T-helper 1 cell treated with Interleukin-12 subunit alpha and Interleukin-12 subunit beta and Interleukin-4 antibody, amounts not matched to agents 30 ng/mL and 1 ng/mL, for 36 hours (primary cell): ENCODE measurements at regions not wholly inside any gene's neighbourhood (a gene's known extent, or its start where the extent isn't known, plus 50 kb on each side); places are given as distances from the start of the nearest gene placed in this dataset.
"Not testable (repeated sequence)": the region's sequence is repeated elsewhere in the genome, so short reads cannot be mapped to it uniquely, and the experiment has no call there.

Experiments
- intact Hi-C: fragments of 100-400 bp; cut with micrococcal nuclease; formaldehyde crosslinking; loops from one replicate; pipeline ENCODE4 v1.15.1; 2024

GRCh38 chr5:123294544-123294943, 128.7 kb downstream of the CEP120 start:
- intact Hi-C loops, result no loop called here

- intact Hi-C loops, result no loop called here
These were observed 134.0 kb downstream of the CEP120 start for GRCh38 chr5:123289210-123289609.

GRCh38 chr5:123287881-123288280, 135.3 kb downstream of the CEP120 start:
- intact Hi-C loops, result no loop called here

GRCh38 chr5:123286891-123287290, 136.3 kb downstream of the CEP120 start:
- intact Hi-C loops, result no loop called here

- intact Hi-C loops, result loop anchor here (1.0 kb wide), 1 partner anchor 45 kb away; no protein-coding TSS in a partner anchor
These were observed 137.8 kb downstream of the CEP120 start for GRCh38 chr5:123285122-123286023.

- intact Hi-C loops, result no loop called here
These were observed 139.7 kb downstream of the CEP120 start for GRCh38 chr5:123283499-123283898.

- intact Hi-C loops, result no loop called here
These were observed 140.2 kb downstream of the CEP120 start for GRCh38 chr5:123283031-123283430.

GRCh38 chr5:123282444-123282843, 140.8 kb downstream of the CEP120 start:
- intact Hi-C loops, result no loop called here

- intact Hi-C loops, result not testable (repeated sequence)
These were observed 142.3 kb downstream of the CEP120 start for GRCh38 chr5:123280854-123281253.

GRCh38 chr5:123279136-123279535, 144.1 kb downstream of the CEP120 start:
- intact Hi-C loops, result no loop called here

GRCh38 chr5:123278284-123278683, 144.9 kb downstream of the CEP120 start:
- intact Hi-C loops, result no loop called here

- intact Hi-C loops, result no loop called here
These were observed 149.2 kb downstream of the CEP120 start for GRCh38 chr5:123273984-123274383.

- intact Hi-C loops, result no loop called here
These were observed 150.1 kb downstream of the CEP120 start for GRCh38 chr5:123273095-123273494.

GRCh38 chr5:123269851-123270250, 153.4 kb downstream of the CEP120 start:
- intact Hi-C loops, result no loop called here

GRCh38 chr5:123269436-123269835, 153.8 kb downstream of the CEP120 start:
- intact Hi-C loops, result no loop called here

- intact Hi-C loops, result no loop called here
These were observed 156.8 kb downstream of the CEP120 start for GRCh38 chr5:123266365-123266764.

GRCh38 chr5:123265551-123265950, 157.7 kb downstream of the CEP120 start:
- intact Hi-C loops, result no loop called here

- intact Hi-C loops, result no loop called here
These were observed 158.8 kb downstream of the CEP120 start for GRCh38 chr5:123264394-123264793.

GRCh38 chr5:123263859-123264258, 159.3 kb downstream of the CEP120 start:
- intact Hi-C loops, result no loop called here

GRCh38 chr5:123262216-123262823, 160.9 kb downstream of the CEP120 start:
- intact Hi-C loops, result no loop called here

- intact Hi-C loops, result no loop called here
These were observed 161.5 kb downstream of the CEP120 start for GRCh38 chr5:123261752-123262151.

- intact Hi-C loops, result no loop called here
These were observed 160.4 kb downstream of the PRDM6 start for GRCh38 chr5:123249446-123249845.

GRCh38 chr5:123245689-123246088, 156.6 kb downstream of the PRDM6 start:
- intact Hi-C loops, result no loop called here
